Neural cell (in vitro differentiated cells): ENCODE measurements at regions not wholly inside any gene's neighbourhood (a gene's known extent, or its start where the extent isn't known, plus 50 kb on each side); places are given as distances from the start of the nearest gene placed in this dataset.

Source experiments
- H2AFZ ChIP-seq: fragments of 200-600, 300-800 bp; sonication (generic), shearing (Covaris generic); 2 replicates; pipeline ENCODE4 v1.6.0; 2014; ENCODE audit warnings: low read depth, mild to moderate bottlenecking, antibody characterized with exemption, low read length, moderate library complexity
- H3F3A ChIP-seq: fragments of 200-600 bp; shearing (Covaris generic); 2 replicates; pipeline ENCODE4 v1.6.1; 2016; ENCODE audit warnings: mild to moderate bottlenecking, moderate library complexity, mixed read lengths, antibody characterized with exemption, low read length; ENCODE audit not compliant: insufficient read depth, poor library complexity, severe bottlenecking
- H3K27ac ChIP-seq: fragments of 200-600, 300-800 bp; sonication (generic), shearing (Covaris generic); 2 replicates; pipeline ENCODE4 v1.5.1; 2014; ENCODE audit warnings: mild to moderate bottlenecking, low read length, moderate library complexity
- H3K27me3 ChIP-seq: fragments of 300-800, 200-600 bp; sonication (generic), shearing (Covaris generic); 2 replicates; pipeline ENCODE4 v1.6.0; 2014; ENCODE audit warnings: mild to moderate bottlenecking, low read depth, low read length, moderate library complexity; ENCODE audit not compliant: insufficient read depth
- H3K36me3 ChIP-seq: fragments of 300-800, 200-600 bp; sonication (generic), shearing (Covaris generic); 2 replicates; pipeline ENCODE4 v1.5.1; 2014; ENCODE audit warnings: mild to moderate bottlenecking, antibody characterized with exemption, low read length, moderate library complexity; ENCODE audit not compliant: insufficient read depth
- H3K4me2 ChIP-seq: fragments of 300-800, 200-600 bp; sonication (generic), shearing (Covaris generic); 2 replicates; pipeline ENCODE4 v1.6.0; 2014; ENCODE audit warnings: mild to moderate bottlenecking, low read length
- H3K4me3 ChIP-seq: fragments of 300-800, 200-600 bp; sonication (generic), shearing (Covaris generic); 2 replicates; pipeline ENCODE4 v1.5.1; 2014; ENCODE audit warnings: mild to moderate bottlenecking, low read length, moderate library complexity
- H3K79me2 ChIP-seq: fragments of 200-600 bp; shearing (Covaris generic); replicated peaks from 2 replicates; pipeline ENCODE4 v1.6.0; 2014; ENCODE audit warnings: mild to moderate bottlenecking, low read length, moderate library complexity; ENCODE audit not compliant: insufficient read depth
- H3K9ac ChIP-seq: fragments of 300-800, 200-600 bp; sonication (generic), shearing (Covaris generic); 2 replicates; pipeline ENCODE4 v1.6.1; 2016; ENCODE audit warnings: mild to moderate bottlenecking, low read length, mixed read lengths
- H3K9me2 ChIP-seq: fragments of 200-600 bp; shearing (Covaris generic); 2 replicates; pipeline ENCODE4 v1.6.1; 2016; ENCODE audit warnings: mild to moderate bottlenecking, low read length, mixed read lengths; ENCODE audit not compliant: insufficient read depth
- H3K9me3 ChIP-seq: fragments of 200-600, 300-800 bp; sonication (generic), shearing (Covaris generic); 2 replicates; pipeline ENCODE4 v1.6.1; 2016; ENCODE audit warnings: mild to moderate bottlenecking, mixed run types, low read length, moderate library complexity, mixed read lengths
- H4K20me1 ChIP-seq: fragments of 200-600 bp; shearing (Covaris generic); 2 replicates; pipeline ENCODE4 v1.6.1; 2016; ENCODE audit warnings: mild to moderate bottlenecking, mixed run types; ENCODE audit not compliant: insufficient read depth
- EP300 ChIP-seq: fragments of 450-650 bp; conservative IDR thresholded peaks from 2 replicates; pipeline ENCODE4 v1.6.1; 2014; ENCODE audit warnings: antibody characterized with exemption, mild to moderate bottlenecking, moderate library complexity; ENCODE audit not compliant: poor library complexity, severe bottlenecking
- EZH2 ChIP-seq: fragments of 200-600, 300-800 bp; shearing (Covaris generic), sonication (generic); IDR thresholded peaks from 2 replicates; pipeline ENCODE4 v1.6.1; 2014; ENCODE audit warnings: antibody characterized with exemption, low read length, borderline replicate concordance, mild to moderate bottlenecking; ENCODE audit not compliant: insufficient read depth, poor library complexity, severe bottlenecking
- MXI1 ChIP-seq: fragments of 450-650 bp; conservative IDR thresholded peaks from 2 replicates; pipeline ENCODE4 v1.6.1; 2014; ENCODE audit warnings: antibody characterized with exemption, mild to moderate bottlenecking; ENCODE audit not compliant: poor library complexity, severe bottlenecking
- POLR2AphosphoS5 ChIP-seq: IDR thresholded peaks from 2 replicates; pipeline ENCODE4 v1.6.1; 2012
- REST ChIP-seq: IDR thresholded peaks from 2 replicates; pipeline ENCODE4 v1.6.1; 2012; ENCODE audit warnings: borderline replicate concordance
- SMC3 ChIP-seq: fragments of 450-650 bp; conservative IDR thresholded peaks from 2 replicates; pipeline ENCODE4 v1.6.1; 2014; ENCODE audit warnings: antibody characterized with exemption, mild to moderate bottlenecking, moderate library complexity; ENCODE audit not compliant: poor library complexity
- TAF1 ChIP-seq: IDR thresholded peaks from 2 replicates; pipeline ENCODE4 v1.6.1; 2012; ENCODE audit warnings: low read depth

- Histone ChIP-seq H3K9ac (no peak overlapping the region), H3F3A (no peaks in the 10 kb centered on the region), H3K4me2 (no peak overlapping the region), H3K27me3 (no peaks in the 10 kb centered on the region), H3K4me3 (no peak overlapping the region), H4K20me1 (no peaks in the 10 kb centered on the region), H3K9me2 (no peaks in the 10 kb centered on the region), H3K9me3 (no peaks in the 10 kb centered on the region), H3K36me3 (no peaks in the 10 kb centered on the region), H2AFZ (no peak overlapping the region), H3K79me2 (no peaks in the 10 kb centered on the region), H3K27ac (no peak overlapping the region)
- TF ChIP-seq TAF1 = no peak
- no peak for TF ChIP-seq EZH2
- no peak for TF ChIP-seq EP300
- TF ChIP-seq SMC3 = no peak
Measured at GRCh38 chr5:159668556-159668955, 247.7 kb upstream of the ADRA1B start.

DNA sequence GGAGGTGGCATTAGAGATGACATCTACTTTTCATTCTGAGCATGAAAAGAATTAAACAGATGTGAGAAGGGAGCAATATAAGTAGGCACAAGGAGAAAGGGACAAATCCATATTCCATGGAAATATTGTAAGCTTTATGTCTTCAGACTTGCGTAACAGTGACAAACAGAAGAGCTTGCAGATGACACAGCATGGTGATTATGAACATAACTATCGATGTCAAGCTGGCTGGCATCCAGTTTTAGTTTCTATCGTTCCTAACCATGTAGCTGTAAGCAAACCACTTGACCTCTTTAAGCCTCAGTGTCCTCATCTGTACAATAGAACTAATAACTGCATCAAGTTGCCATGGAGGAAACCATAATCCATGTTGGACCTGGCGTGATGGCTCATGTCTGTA lies 246.7 kb upstream of the ADRA1B start:
- no peaks in the 10 kb centered on the region for H4K20me1 ChIP-seq
- no peaks in the 10 kb centered on the region for H3F3A ChIP-seq
- no peak overlapping the region for H3K27ac ChIP-seq
- H3K9me3 ChIP-seq = no peaks in the 10 kb centered on the region
- no peak overlapping the region for H3K4me3 ChIP-seq
- H3K36me3 ChIP-seq = no peaks in the 10 kb centered on the region
- H3K27me3 ChIP-seq = no peaks in the 10 kb centered on the region
- TF ChIP-seq MXI1 (no peak), POLR2AphosphoS5 (no peak), EZH2 (no peak), SMC3 (no peak), EP300 (no peak)
- H2AFZ ChIP-seq = no peak overlapping the region
- H3K9ac ChIP-seq = no peak overlapping the region
- H3K79me2 ChIP-seq = no peaks in the 10 kb centered on the region
- no peaks in the 10 kb centered on the region for H3K9me2 ChIP-seq
- no peak overlapping the region for H3K4me2 ChIP-seq

GRCh38 chr5:159671886-159672285 lies 244.4 kb upstream of the ADRA1B start:
- H3K4me2 ChIP-seq = no peak overlapping the region
- no peak overlapping the region for H3K4me3 ChIP-seq
- TF ChIP-seq REST (no peak), EP300 (no peak), EZH2 (no peak)

More at GRCh38 chr5:159671886-159672285, 244.4 kb upstream of the ADRA1B start:
- H3K9me3 ChIP-seq = no peaks in the 10 kb centered on the region
- H3K9ac ChIP-seq = no peak overlapping the region
- no peaks in the 10 kb centered on the region for H3F3A ChIP-seq
- H3K27ac ChIP-seq = no peak overlapping the region
- H2AFZ ChIP-seq = no peak overlapping the region
- H3K79me2 ChIP-seq = no peaks in the 10 kb centered on the region
- H3K36me3 ChIP-seq = no peaks in the 10 kb centered on the region
- H3K9me2 ChIP-seq = no peaks in the 10 kb centered on the region
- no peaks in the 10 kb centered on the region for H4K20me1 ChIP-seq
- H3K27me3 ChIP-seq = no peaks in the 10 kb centered on the region
